HEK293T (cell line): ENCODE measurements at regions not wholly inside any gene's neighbourhood (a gene's known extent, or its start where the extent isn't known, plus 50 kb on each side); places are given as distances from the start of the nearest gene placed in this dataset.

Experiments
- ARNT ChIP-seq: fragments of 450-650 bp; IDR thresholded peaks from 2 replicates; pipeline ENCODE4 v1.6.1; 2017; ENCODE audit warnings: mild to moderate bottlenecking
- BHLHE40 ChIP-seq: fragments of 450-650 bp; IDR thresholded peaks from 2 replicates; pipeline ENCODE4 v1.6.1; 2016; ENCODE audit warnings: mild to moderate bottlenecking, moderate library complexity, borderline replicate concordance
- FOXA1 ChIP-seq: fragments of 450-650 bp; IDR thresholded peaks from 2 replicates; pipeline ENCODE4 v1.6.1; 2016; ENCODE audit warnings: mild to moderate bottlenecking
- FOXM1 ChIP-seq: fragments of 450-650 bp; IDR thresholded peaks from 2 replicates; pipeline ENCODE4 v1.6.1; 2017; ENCODE audit warnings: mild to moderate bottlenecking, borderline replicate concordance
- HDGF ChIP-seq: fragments of 450-650 bp; IDR thresholded peaks from 2 replicates; pipeline ENCODE4 v1.6.1; 2017; ENCODE audit warnings: antibody characterized with exemption, borderline replicate concordance
- LEF1 ChIP-seq: fragments of 450-650 bp; IDR thresholded peaks from 2 replicates; pipeline ENCODE4 v1.6.1; 2017; ENCODE audit warnings: mild to moderate bottlenecking, borderline replicate concordance
- PKNOX1 ChIP-seq: fragments of 450-650 bp; IDR thresholded peaks from 2 replicates; pipeline ENCODE4 v1.6.1; 2016
- SP1 ChIP-seq: fragments of 450-650 bp; IDR thresholded peaks from 2 replicates; pipeline ENCODE4 v1.6.1; 2017
- SUZ12 ChIP-seq: fragments of 450-650 bp; IDR thresholded peaks from 2 replicates; pipeline ENCODE4 v1.6.1; 2016; ENCODE audit warnings: mild to moderate bottlenecking
- TARDBP ChIP-seq: fragments of 450-650 bp; IDR thresholded peaks from 2 replicates; pipeline ENCODE4 v1.6.1; 2016
- ZNF384 ChIP-seq: fragments of 450-650 bp; IDR thresholded peaks from 2 replicates; pipeline ENCODE4 v1.6.1; 2016

DNA sequence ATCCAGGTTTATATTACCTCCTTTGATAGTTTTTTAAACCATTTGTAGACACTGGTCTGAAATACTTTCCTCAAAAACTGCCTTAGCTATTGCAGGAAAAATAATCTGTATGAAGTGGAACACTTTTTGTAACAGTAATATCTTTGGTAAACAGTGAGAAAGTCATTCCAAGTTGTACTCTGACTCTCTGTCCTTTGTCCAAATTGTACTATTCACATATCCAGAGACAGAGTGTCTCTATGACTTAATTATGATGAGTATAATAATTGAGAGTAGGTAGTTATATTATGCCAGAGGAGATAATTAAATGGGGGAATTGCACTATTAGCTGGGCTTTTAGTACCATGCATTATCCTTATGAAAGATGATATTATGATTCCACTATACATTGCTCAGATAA lies 112.6 kb upstream of the LCORL start:
- TF ChIP-seq FOXM1 (no peak), SP1 (no peak), TARDBP (no peak), SUZ12 (no peak), LEF1 (no peak), BHLHE40 (no peak), ZNF384 (no peak), ARNT (no peak), FOXA1 (no peak), PKNOX1 (no peak), HDGF (no peak)
